ENCODE measurements at regions not wholly inside any gene's neighbourhood (a gene's known extent, or its start where the extent isn't known, plus 50 kb on each side); places are given as distances from the start of the nearest gene placed in this dataset.

DNA sequence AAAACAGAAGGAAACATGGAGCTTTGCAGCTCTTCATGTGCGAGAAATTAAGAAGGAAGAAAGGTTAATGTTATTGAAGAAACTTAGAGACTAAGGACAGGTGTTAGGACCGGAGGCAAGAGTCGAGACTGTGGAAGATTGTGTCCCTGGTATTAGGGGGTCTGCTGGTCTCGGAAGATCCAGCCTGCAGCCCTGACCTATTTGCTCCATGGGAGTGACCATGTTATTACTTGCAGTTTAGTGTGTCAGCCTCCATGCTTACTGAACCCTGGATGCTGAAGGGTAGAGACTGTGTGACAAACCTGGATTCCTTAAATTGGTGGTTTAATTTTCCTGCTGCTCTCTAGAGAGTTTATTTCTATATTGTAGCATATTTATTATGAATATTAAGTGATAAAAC is 580.6 kb downstream of the NOVA1 start:
- TF ChIP-seq CTCF (IDR thresholded peaks at IDR 0.05; ENCODE audit: poor library complexity) (no peak), EZH2 (IDR thresholded peaks at IDR 0.05; ENCODE audit: borderline replicate concordance) (no peak)

Measured in hepatocyte (in vitro differentiated cells).